ENCODE measurements at regions not wholly inside any gene's neighbourhood (a gene's known extent, or its start where the extent isn't known, plus 50 kb on each side); places are given as distances from the start of the nearest gene placed in this dataset.

- TF ChIP-seq ESRRG (CRISPR knock-in tag; IDR thresholded peaks at IDR 0.05) (no peak), TCF4 (CRISPR knock-in tag; IDR thresholded peaks at IDR 0.05; ENCODE audit: borderline replicate concordance) (no peak), TSHZ2 (CRISPR knock-in tag; IDR thresholded peaks at IDR 0.05) (no peak), SNAI2 (CRISPR knock-in tag; IDR thresholded peaks at IDR 0.05) (no peak), OSR1 (CRISPR knock-in tag; IDR thresholded peaks at IDR 0.05) (no peak), ZFP3 (CRISPR knock-in tag; IDR thresholded peaks at IDR 0.05) (no peak), PPARA (CRISPR knock-in tag; IDR thresholded peaks at IDR 0.05; ENCODE audit: borderline replicate concordance) (no peak), BACH2 (CRISPR knock-in tag; IDR thresholded peaks at IDR 0.05; ENCODE audit: borderline replicate concordance) (no peak), ZC3H10 (CRISPR knock-in tag; IDR thresholded peaks at IDR 0.05) (no peak), ZNF8 (CRISPR knock-in tag; IDR thresholded peaks at IDR 0.05) (no peak), PATZ1 (CRISPR knock-in tag; IDR thresholded peaks at IDR 0.05; ENCODE audit: borderline replicate concordance) (no peak), ZNF565 (CRISPR knock-in tag; conservative IDR thresholded peaks at IDR 0.05; ENCODE audit: low read depth) (no peak), ZNF70 (CRISPR knock-in tag; IDR thresholded peaks at IDR 0.05) (no peak), ISL1 (CRISPR knock-in tag; IDR thresholded peaks at IDR 0.05) (no peak), POU6F1 (CRISPR knock-in tag; IDR thresholded peaks at IDR 0.05; ENCODE audit: borderline replicate concordance, low read depth) (no peak), GLIS3 (CRISPR knock-in tag; IDR thresholded peaks at IDR 0.05) (no peak), CSRNP3 (CRISPR knock-in tag; IDR thresholded peaks at IDR 0.05) (no peak), ARNTL (CRISPR knock-in tag; IDR thresholded peaks at IDR 0.05; ENCODE audit: borderline replicate concordance, low read depth) (no peak)
- no peak for ATAC-seq
Observed at GRCh38 chr7:88692493-88692892, 67.0 kb upstream of the ZNF804B start.

- TF ChIP-seq SNAI2 (CRISPR knock-in tag; IDR thresholded peaks at IDR 0.05) = no peak
- no peak for ATAC-seq
Observed at GRCh38 chr7:88689821-88690220, 69.7 kb upstream of the ZNF804B start.

GRCh38 chr7:88688222-88688621 is 71.3 kb upstream of the ZNF804B start:
- ATAC-seq = no peak
- TF ChIP-seq GLIS3 (CRISPR knock-in tag; IDR thresholded peaks at IDR 0.05) = no peak
- TF ChIP-seq TCF4 (CRISPR knock-in tag; IDR thresholded peaks at IDR 0.05; ENCODE audit: borderline replicate concordance) = no peak
- TF ChIP-seq PPARA (CRISPR knock-in tag; IDR thresholded peaks at IDR 0.05; ENCODE audit: borderline replicate concordance) = no peak
- no peak for TF ChIP-seq TSHZ2 (CRISPR knock-in tag; IDR thresholded peaks at IDR 0.05)
- TF ChIP-seq POU6F1 (CRISPR knock-in tag; IDR thresholded peaks at IDR 0.05; ENCODE audit: borderline replicate concordance, low read depth) = no peak
- TF ChIP-seq TOX (CRISPR knock-in tag; IDR thresholded peaks at IDR 0.05; ENCODE audit: borderline replicate concordance) = no peak

Measured in SK-N-SH treated with all-trans-retinoic acid at 6 μM for 48 hours (cell line).